Gastrocnemius medialis (tissue), 4 donors: ENCODE measurements at regions not wholly inside any gene's neighbourhood (a gene's known extent, or its start where the extent isn't known, plus 50 kb on each side); places are given as distances from the start of the nearest gene placed in this dataset.

Experiments used
- CTCF ChIP-seq, 5 experiments: fragments of 450-650 bp in 3 of 5; fragments of 200-600 bp in 2 of 5; sonication (generic) in 2 of 5; IDR thresholded peaks in 4 of 5; conservative IDR thresholded peaks in 1 of 5; 1 replicate in 4 of 5; 2 replicates in 1 of 5; pipeline ENCODE4 v1.5.1; 2016 to 2019; ENCODE audit warnings: antibody characterized with exemption in 5 of 5, mild to moderate bottlenecking in 3 of 5, moderate library complexity in 3 of 5
- POLR2A ChIP-seq, 2 donors: fragments of 450-650 bp; IDR thresholded peaks; one replicate each; pipeline ENCODE4 v1.6.1; 2017; ENCODE audit warnings: antibody characterized with exemption in 2 of 2, mild to moderate bottlenecking in 2 of 2, moderate library complexity in 2 of 2

DNA sequence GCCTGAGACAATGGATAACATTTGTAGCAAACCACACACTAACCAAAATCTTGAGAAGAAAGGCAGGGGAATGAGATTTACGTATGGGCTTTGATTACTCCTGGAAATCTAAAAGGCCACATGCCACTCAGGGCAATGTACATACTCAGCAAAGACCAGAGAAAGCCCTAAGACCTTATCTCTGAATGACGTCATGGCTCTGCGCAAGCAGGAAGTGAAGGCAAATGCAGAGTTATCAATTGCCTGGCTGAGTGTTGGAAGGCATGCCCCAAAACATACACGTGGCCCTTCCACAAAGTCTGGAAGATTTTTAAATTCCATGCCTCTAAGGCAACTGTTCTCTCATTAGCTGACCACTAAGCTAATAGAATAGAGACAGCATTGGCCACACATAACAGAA lies 90.9 kb upstream of the NRBF2 start:
- TF ChIP-seq POLR2A (IDR thresholded peaks at IDR 0.05) (no peak), CTCF (IDR thresholded peaks at IDR 0.05 in 4 of 5, conservative IDR thresholded peaks at IDR 0.05 in 1 of 5) (no peak)
